Astrocyte (in vitro differentiated cells and primary cell): ENCODE measurements at regions not wholly inside any gene's neighbourhood (a gene's known extent, or its start where the extent isn't known, plus 50 kb on each side); places are given as distances from the start of the nearest gene placed in this dataset.

Source experiments
- CTCF ChIP-seq: IDR thresholded peaks from 2 replicates; pipeline ENCODE4 v1.5.1; 2011; ENCODE audit warnings: low read depth, mild to moderate bottlenecking, inconsistent platforms, low read length, moderate library complexity; ENCODE audit not compliant: insufficient read depth
- EZH2 ChIP-seq: IDR thresholded peaks from 2 replicates; pipeline ENCODE4 v1.6.1; 2012; ENCODE audit warnings: mild to moderate bottlenecking, low read length, inconsistent platforms; ENCODE audit not compliant: insufficient read depth

GRCh38 chrX:25198891-25199290, 183.1 kb upstream of the ARX start:
- TF ChIP-seq CTCF (no peak), EZH2 (no peak)
